C4-2B (cell line): ENCODE measurements at regions not wholly inside any gene's neighbourhood (a gene's known extent, or its start where the extent isn't known, plus 50 kb on each side); places are given as distances from the start of the nearest gene placed in this dataset.

ENCODE experiments used
- H3K27ac ChIP-seq: fragments of 450-650 bp; 2 replicates; pipeline ENCODE4 v1.5.1; 2017
- ZFX ChIP-seq: fragments of 450-650 bp; IDR thresholded peaks from 2 replicates; pipeline ENCODE4 v1.6.1; 2017
- TF ChIP-seq, protein P1 (sequence below): fragments of 450-650 bp; conservative IDR thresholded peaks from 2 replicates; pipeline ENCODE4 v1.5.1; 2017; ENCODE audit warnings: mild to moderate bottlenecking

DNA sequence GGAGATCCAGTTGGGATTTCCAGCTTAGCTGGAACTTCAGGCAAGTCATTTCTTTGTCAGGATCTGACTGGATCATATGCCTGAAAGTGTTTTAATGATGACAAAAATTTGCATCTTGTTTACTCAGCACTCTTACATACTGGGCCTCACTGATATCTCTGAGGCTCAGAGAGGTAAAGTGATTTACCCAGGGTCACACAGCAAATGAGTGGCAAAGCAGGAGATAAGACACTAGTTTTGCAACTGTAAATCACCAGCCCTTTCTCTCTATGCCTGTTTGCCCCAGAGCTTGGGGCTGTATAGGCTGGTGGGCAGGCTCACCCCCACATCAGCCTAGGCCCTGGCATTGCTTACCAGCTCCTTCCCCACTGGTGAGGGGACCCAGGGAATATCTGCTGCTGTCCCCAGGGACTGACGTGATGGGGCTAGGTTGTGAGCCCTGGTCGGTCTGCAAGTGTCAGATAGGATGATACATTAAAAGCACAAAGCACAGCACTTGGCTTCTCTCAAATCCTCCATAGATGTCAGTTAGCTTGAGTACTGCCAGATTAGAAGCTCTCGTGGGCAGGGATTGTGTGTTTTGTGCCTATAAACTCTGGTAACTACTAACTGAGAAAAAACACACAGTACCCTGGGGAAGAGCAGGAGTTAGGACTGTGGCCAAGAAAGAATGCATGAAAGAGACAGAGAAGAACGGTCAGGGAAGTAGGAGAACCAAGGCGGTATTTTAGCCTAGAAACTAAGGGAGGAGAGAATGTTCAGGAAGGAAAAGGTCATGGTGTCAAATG is 165.4 kb downstream of the COPRS start:
- TF ChIP-seq, protein P1, sequence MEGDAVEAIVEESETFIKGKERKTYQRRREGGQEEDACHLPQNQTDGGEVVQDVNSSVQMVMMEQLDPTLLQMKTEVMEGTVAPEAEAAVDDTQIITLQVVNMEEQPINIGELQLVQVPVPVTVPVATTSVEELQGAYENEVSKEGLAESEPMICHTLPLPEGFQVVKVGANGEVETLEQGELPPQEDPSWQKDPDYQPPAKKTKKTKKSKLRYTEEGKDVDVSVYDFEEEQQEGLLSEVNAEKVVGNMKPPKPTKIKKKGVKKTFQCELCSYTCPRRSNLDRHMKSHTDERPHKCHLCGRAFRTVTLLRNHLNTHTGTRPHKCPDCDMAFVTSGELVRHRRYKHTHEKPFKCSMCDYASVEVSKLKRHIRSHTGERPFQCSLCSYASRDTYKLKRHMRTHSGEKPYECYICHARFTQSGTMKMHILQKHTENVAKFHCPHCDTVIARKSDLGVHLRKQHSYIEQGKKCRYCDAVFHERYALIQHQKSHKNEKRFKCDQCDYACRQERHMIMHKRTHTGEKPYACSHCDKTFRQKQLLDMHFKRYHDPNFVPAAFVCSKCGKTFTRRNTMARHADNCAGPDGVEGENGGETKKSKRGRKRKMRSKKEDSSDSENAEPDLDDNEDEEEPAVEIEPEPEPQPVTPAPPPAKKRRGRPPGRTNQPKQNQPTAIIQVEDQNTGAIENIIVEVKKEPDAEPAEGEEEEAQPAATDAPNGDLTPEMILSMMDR, result no peak
- no peak for TF ChIP-seq ZFX
- H3K27ac ChIP-seq, result no peak overlapping the region

DNA sequence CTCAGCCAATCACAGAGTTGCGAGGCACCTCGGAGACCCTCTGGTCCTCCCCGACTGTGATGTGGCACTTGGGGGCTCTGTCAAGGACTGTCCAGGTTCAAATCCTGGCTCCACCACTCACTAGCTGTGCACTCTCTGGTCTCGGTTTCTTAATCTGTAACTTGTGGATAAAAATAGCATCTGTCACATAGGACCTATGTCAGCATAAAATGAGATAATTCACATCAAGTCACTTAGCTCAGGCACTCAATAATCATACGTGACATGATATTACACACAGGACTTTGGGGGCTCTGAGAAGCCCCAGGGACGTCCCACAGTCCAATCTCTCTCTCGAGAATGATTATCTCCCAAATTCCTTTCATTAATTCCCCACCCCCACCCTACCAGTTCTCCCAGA is 166.4 kb downstream of the COPRS start:
- H3K27ac ChIP-seq, result no peak overlapping the region
- TF ChIP-seq ZFX, result no peak
- TF ChIP-seq, protein P1, result no peak

DNA sequence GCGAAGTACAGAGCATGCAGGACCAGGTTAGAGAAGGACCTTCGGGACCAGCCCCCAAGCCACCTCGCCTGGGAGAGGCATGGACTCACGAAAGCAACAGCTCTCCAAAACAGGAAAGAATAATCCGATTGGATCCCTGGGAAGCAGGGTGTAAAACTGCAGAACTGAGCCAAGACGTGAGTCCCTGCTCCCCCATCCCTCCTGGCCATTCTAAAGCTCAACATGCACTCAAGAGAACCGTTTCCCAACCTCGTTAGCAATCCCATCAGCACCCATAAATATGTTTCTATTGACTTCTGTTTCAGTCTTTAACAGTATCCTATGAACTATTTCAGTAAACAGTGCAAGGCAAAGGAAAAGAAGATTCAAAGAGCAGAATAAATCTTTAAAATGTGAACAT is 167.0 kb downstream of the COPRS start:
- no peak overlapping the region for H3K27ac ChIP-seq

DNA sequence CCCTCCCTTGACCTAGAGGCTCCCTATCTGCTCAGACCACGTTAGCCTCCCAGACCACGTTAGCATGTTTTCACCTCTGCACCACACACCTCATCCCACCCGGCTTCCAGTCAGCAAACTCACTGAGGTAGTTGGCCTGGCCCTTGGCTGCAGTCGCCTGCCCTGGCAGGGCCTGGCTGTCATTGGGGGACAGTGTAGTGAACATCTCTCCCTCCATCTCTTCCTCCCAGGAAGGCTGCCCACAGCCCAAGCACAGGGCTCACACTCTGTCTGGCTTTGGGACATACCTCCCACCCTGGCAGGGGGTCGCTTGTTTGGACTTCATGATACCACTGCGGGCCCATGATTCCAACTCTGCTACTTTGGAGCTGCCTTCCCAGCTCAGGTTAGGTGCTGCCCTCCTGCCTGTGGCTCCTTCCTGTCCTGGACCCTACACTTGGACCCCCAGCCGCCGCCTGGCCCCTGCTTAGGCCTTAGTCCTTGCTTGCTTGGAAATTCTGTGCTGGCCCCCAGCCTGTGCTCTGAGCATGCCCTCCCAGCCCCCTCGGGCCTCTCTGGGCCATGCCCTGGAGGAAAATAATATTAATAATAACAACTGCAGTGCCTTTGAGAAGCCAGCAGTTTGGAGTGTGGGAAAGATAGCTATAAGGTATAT is 167.7 kb downstream of the COPRS start:
- TF ChIP-seq ZFX, result no peak
- TF ChIP-seq, protein P1, result no peak

More for the DNA sequence above, 167.0 kb downstream of the COPRS start:
- TF ChIP-seq, protein P1, result no peak
- no peak for TF ChIP-seq ZFX

DNA sequence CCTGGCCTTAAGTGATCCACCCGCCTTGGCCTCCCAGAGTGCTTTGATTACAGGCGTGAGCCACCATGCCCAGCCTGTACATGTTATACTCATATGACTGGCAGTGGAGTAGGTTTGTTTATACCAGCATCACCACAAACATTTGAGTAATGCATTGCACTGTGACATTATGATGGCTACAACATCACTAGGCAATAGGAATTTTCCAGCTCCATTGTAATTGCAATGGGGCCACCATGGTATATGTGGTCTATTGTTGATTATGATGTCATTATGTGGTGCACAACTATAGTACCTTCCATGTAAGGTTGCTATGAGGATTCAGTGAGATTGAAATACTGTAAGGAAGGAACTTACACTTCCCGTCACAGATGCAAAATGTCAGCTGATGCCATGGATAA is 168.9 kb downstream of the COPRS start:
- H3K27ac ChIP-seq, result no peak overlapping the region

More for the DNA sequence above, 167.7 kb downstream of the COPRS start:
- no peak overlapping the region for H3K27ac ChIP-seq

GRCh38 chr17:31688701-31689100 is 170.3 kb downstream of the COPRS start:
- TF ChIP-seq, protein P1, result no peak
- no peak for TF ChIP-seq ZFX

More for the DNA sequence above, 168.9 kb downstream of the COPRS start:
- TF ChIP-seq, protein P1, result no peak
- TF ChIP-seq ZFX, result no peak

GRCh38 chr17:31687505-31688126 is 171.4 kb downstream of the COPRS start:
- no peak for TF ChIP-seq ZFX
- TF ChIP-seq, protein P1, result no peak

More at GRCh38 chr17:31688701-31689100, 170.3 kb downstream of the COPRS start:
- no peak overlapping the region for H3K27ac ChIP-seq

More at GRCh38 chr17:31687505-31688126, 171.4 kb downstream of the COPRS start:
- no peak overlapping the region for H3K27ac ChIP-seq
